GM10266 (cell line): ENCODE measurements at regions not wholly inside any gene's neighbourhood (a gene's known extent, or its start where the extent isn't known, plus 50 kb on each side); places are given as distances from the start of the nearest gene placed in this dataset.

Source experiments
- DNase-seq: peaks from one replicate; pipeline ENCODE4 v3.0.0; 2012; ENCODE audit errors: extremely low spot score
- CTCF ChIP-seq: IDR thresholded peaks from 2 replicates; pipeline ENCODE4 v1.5.1; 2012; ENCODE audit warnings: mild to moderate bottlenecking, low read depth; ENCODE audit not compliant: control insufficient read depth, insufficient read depth; ENCODE audit errors: missing control alignments

GRCh38 chr20:53891306-53891894, 179.0 kb downstream of the BCAS1 start:
- DNase-seq: no peak
- no peak for TF ChIP-seq CTCF

- no peak for TF ChIP-seq CTCF
Observed at GRCh38 chr20:53890443-53891305, 179.7 kb downstream of the BCAS1 start.

GRCh38 chr20:53889411-53890148, 180.8 kb downstream of the BCAS1 start:
- no peak for TF ChIP-seq CTCF
- DNase-seq: no peak

More at GRCh38 chr20:53890443-53891305, 179.7 kb downstream of the BCAS1 start:
- DNase-seq: no peak

DNA sequence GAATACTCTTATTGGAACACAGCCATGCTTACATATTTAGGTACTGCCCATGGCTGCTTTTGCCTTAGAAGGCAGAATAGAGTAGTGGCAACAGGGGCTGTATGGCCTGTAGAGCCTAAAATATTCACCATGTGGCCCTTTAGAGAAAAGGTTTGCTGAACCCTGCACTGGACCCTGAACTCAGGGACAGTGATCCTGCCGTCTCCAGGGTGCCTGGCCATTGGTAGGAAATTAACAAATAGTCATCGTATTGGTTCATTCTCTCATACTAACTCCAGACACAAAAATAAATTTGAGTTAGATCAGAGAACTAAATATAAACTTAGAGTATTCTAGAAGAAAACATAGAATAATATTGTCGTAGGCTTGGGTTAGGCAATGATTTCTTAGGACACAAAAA, 181.4 kb downstream of the BCAS1 start:
- TF ChIP-seq CTCF: no peak
- no peak for DNase-seq

DNA sequence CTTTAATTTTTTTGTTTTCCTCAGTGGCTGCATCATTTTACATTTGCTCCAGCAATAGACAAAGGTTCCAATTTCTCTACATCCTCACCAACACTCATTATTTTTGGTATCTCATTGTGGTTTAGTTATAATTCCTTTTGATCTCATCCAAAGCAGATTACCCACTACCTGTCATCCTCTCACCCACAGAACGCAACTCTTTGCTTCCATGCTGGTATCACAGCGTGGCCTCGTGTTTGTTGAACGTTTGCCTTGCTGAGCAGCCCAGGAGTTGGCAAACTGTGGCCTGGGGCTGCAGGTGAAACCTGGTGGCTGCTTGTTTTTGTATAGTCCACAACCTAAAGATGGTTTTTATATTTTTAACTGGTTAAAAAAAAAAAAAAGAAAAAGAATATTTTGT, 181.9 kb downstream of the BCAS1 start:
- TF ChIP-seq CTCF: no peak
- DNase-seq: no peak

DNA sequence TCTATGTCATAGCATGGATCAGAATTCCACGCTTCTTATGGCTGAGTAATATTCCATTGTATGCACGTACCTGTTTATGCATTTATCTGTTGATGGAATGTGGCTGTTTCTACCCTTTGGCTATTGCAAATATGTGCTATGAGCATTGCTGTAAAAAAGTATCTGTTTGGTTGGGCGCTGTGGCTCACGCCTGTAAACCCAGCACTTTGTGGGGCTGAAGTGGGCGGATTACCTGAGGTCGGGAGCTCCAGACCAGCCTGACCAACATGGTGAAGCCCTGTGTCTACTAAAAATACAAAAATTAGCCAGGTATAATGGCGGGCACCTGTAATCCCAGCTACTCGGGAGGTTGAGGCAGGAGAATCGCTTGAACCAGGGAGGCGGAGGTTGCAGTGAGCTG, 182.4 kb downstream of the BCAS1 start:
- no peak for TF ChIP-seq CTCF
- DNase-seq: no peak
